Choroid plexus epithelial cell (primary cell): ENCODE measurements at regions not wholly inside any gene's neighbourhood (a gene's known extent, or its start where the extent isn't known, plus 50 kb on each side); places are given as distances from the start of the nearest gene placed in this dataset.
"Not testable (repeated sequence)": the region's sequence is repeated elsewhere in the genome, so short reads cannot be mapped to it uniquely, and the experiment has no call there.

Experiments used
- DNase-seq: peaks from one replicate; pipeline ENCODE4 v3.0.0-alpha.2; 2010; ENCODE audit warnings: low read depth
- H3K4me3 ChIP-seq: 2 replicates; pipeline ENCODE4 v1.5.1; 2011; ENCODE audit warnings: low read depth, mild to moderate bottlenecking, control low read depth, low read length, moderate library complexity
- TF ChIP-seq, protein P1 (sequence below): conservative IDR thresholded peaks from 2 replicates; pipeline ENCODE4 v1.5.1; 2011; ENCODE audit warnings: low read depth, mild to moderate bottlenecking, control low read depth, inconsistent platforms, low read length, moderate library complexity

DNA sequence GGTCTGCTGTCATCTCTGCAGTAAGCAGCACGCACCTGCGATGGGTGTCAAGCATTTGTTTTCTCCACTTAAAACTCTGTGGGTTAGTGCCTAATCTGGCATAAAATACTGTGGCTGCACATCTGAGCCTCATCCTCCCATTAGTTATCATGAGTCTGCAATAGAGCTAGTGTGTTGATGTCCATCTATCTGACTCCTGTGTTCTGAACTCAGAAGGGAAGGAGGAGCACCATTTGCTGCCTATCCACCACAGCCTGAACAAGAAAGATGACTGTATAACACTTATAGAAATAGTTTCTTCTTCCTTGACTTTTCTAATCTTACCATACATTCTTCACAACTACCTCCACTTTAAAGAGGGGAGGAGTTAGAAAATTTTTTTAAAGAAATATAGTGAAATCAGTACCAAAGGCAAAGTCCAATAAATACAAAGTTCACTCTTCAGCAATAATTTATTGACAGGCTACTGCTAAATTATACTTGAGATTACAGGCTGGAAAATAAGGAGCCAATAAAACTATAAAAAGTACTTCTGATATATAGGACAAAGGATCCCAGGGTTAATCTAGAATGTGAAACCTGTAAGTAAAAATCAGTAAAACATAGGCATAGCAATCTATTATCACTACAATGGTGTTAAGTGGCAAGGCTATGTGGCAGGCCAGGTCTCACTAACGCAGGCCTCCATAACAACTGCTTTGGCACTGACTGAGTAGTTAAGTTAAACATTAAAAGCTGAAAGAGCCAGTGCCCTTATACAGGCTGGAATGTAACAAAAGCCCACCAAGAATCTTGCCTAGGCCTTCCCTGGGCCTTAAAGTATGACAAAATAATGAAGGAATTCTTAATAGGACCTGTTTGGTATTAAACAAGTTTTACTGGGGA, 70.2 kb downstream of the LGALS9C start:
- not testable (repeated sequence) for DNase-seq, H3K4me3 ChIP-seq

DNA sequence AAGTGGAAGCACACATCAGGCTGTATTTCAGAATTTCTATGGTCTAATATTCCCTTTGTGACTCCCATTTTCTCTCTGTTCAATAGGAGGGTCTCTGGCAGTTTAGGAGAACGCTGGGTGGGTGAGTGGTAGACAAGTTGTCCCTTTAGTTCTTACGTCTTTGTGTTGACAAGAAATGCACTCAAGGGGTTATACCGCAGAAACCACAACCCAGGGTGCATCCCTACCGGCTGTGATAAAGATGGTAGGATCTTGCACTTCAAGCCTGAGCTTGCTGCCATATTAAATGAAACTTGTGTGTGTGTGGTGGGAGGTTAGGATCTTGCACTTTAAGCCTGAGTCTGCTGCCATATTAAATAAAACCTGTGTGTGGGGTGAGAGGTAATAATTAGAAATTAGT, 80.5 kb downstream of the LGALS9C start:
- not testable (repeated sequence) for H3K4me3 ChIP-seq, DNase-seq

DNA sequence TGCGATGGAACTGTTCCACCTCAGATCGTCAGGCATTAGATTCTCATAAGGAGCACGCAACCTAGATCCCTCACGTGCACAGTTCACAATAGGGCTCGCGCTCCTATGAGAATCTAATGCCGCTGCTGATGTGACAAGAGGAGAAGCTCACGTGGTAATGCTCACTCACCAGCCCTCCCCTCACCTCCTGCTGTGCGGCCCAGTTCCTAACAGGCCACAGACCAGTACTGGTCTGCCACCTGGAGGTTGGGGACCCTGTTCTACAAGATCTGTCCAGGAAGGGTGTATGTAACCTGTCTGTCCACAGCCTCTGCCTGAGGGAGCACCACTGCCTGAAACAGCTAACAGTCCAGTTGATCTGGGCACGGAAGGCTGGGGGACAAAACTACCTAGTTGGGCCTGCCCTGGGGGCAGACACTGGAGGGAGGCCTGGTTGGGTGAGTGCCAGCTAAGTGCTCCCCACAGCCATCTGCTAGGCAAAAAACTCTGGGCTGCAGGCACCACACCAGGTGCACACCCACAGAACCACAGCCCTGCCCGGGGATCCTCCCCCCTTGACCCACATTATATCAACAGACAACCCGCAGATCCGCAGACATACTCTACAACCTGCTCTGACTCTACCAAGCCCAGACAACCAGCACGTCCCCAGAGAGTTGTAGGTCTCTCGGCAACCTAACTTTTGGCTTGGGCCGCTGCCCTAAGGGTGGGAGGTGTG, 80.7 kb downstream of the TBC1D28 start:
- H3K4me3 ChIP-seq, DNase-seq: not testable (repeated sequence)

DNA sequence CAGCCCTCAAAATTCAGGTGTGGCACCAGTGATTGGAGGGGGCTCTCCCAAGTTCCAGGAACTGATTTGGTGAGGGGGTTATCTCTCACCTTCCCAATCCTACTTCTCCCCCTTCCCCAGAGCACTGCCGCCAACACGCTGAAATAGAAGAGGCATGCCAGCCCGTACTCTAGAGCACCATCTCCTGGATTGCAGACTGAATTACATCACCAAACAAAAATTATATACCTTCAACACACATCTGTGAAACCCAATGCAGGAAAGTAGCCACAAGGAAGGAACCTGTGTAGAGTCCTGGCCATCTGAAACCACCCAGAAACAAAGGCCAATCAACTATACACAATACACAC, 80.1 kb downstream of the TBC1D28 start:
- TF ChIP-seq, protein P1, sequence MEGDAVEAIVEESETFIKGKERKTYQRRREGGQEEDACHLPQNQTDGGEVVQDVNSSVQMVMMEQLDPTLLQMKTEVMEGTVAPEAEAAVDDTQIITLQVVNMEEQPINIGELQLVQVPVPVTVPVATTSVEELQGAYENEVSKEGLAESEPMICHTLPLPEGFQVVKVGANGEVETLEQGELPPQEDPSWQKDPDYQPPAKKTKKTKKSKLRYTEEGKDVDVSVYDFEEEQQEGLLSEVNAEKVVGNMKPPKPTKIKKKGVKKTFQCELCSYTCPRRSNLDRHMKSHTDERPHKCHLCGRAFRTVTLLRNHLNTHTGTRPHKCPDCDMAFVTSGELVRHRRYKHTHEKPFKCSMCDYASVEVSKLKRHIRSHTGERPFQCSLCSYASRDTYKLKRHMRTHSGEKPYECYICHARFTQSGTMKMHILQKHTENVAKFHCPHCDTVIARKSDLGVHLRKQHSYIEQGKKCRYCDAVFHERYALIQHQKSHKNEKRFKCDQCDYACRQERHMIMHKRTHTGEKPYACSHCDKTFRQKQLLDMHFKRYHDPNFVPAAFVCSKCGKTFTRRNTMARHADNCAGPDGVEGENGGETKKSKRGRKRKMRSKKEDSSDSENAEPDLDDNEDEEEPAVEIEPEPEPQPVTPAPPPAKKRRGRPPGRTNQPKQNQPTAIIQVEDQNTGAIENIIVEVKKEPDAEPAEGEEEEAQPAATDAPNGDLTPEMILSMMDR: peak; percentile 64
- DNase-seq: peak; percentile 36
- H3K4me3 ChIP-seq: not testable (repeated sequence)

DNA sequence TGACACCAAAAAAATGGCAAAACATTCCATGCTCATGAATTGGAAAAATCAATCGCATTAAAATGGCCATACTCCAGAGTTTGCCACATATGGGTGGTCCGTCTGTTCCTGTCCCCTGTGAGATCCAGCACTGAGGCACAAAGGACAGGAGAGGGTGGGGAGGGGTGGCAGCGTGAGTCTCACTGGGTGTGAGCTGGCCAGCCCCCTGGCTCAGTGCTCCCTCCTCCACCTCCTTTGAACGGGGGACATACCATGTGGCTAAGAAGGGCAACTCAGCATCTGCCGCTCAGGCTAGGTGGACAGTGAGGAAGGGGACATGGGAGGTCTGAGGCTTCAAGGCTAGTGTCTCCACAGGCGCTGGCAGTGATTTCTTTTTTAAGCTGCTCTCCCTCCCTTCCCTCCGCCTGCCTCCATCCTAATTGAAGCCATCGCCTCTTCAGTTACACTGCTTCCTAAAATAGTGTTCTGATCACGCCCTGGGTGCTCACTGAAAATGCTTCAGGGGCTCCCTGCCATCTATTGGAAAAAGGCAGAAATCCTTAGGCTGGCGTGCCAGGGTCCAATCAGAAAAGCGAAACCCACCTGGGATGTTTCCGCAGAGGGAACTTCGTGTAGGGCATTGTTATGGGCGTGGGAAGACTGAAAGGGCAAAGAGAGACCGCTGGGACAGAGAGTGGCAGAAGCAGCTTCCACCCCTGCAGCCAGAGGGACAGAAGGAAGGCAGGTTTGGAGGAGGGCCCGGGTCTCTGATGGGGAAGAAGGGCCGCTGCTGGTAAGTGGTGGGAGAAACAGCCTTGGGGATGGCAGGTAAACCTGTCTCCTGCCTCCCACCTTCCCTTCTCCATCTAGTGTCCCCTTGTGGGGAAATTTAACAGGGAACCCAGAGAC, 75.8 kb downstream of the TBC1D28 start:
- not testable (repeated sequence) for H3K4me3 ChIP-seq, DNase-seq

DNA sequence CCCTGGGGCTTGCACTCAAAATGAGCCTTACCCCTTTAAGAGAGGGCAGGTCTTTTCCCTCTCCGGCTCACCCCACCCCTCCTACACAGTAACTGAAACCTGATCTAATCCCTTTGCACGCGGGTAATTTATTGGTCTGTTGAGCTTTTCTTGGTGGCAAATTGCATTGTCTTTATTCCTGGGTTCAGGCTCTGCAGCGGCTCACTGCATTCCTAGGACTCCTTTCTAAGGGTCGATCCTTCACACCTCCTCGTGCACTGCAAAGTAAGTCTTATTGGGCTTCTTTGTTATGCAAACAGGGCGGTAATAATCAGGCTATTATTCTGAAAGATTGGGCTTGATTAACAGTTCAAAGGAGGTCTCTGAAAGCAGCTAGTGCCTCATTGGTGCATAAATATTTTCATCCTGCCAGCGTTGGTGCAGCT, 74.7 kb downstream of the TBC1D28 start:
- peak; percentile 15 for DNase-seq
- H3K4me3 ChIP-seq: not testable (repeated sequence)

GRCh38 chr17:18572536-18572935, 71.7 kb downstream of the TBC1D28 start:
- DNase-seq, H3K4me3 ChIP-seq: not testable (repeated sequence)

- peak; percentile 47 for DNase-seq
- not testable (repeated sequence) for H3K4me3 ChIP-seq
Observed at GRCh38 chr17:18574137-18574536, 70.1 kb downstream of the TBC1D28 start.
